NCI-H1694 treated with DMSO at 0.1 percent for 48 hours (cell line): ENCODE measurements at regions not wholly inside any gene's neighbourhood (a gene's known extent, or its start where the extent isn't known, plus 50 kb on each side); places are given as distances from the start of the nearest gene placed in this dataset.

Source experiments
- DNase-seq: peaks from one replicate; lab custom pipeline; 2025; lab: John Stamatoyannopoulos, UW

- no peak for DNase-seq
Measured at GRCh38 chr13:55669051-55669450, 1471.7 kb upstream of the PRR20A start.

GRCh38 chr13:55673910-55674309 lies 1466.8 kb upstream of the PRR20A start:
- no peak for DNase-seq

- no peak for DNase-seq
Measured at GRCh38 chr13:55682776-55683175, 1457.9 kb upstream of the PRR20A start.

- DNase-seq = no peak
Measured at GRCh38 chr13:55705526-55705925, 1435.2 kb upstream of the PRR20A start.

- DNase-seq = no peak
Measured at GRCh38 chr13:55705971-55706370, 1434.7 kb upstream of the PRR20A start.

GRCh38 chr13:55714120-55714519 lies 1426.6 kb upstream of the PRR20A start:
- no peak for DNase-seq

- no peak for DNase-seq
Measured at GRCh38 chr13:55727683-55728082, 1413.0 kb upstream of the PRR20A start.

GRCh38 chr13:55728247-55728646 lies 1412.5 kb upstream of the PRR20A start:
- DNase-seq = no peak

GRCh38 chr13:55745828-55746227 lies 1394.9 kb upstream of the PRR20A start:
- DNase-seq = no peak

- no peak for DNase-seq
Measured at GRCh38 chr13:55761986-55762385, 1378.7 kb upstream of the PRR20A start.

- DNase-seq = no peak
Measured at GRCh38 chr13:55777612-55778011, 1363.1 kb upstream of the PRR20A start.

- DNase-seq = no peak
Measured at GRCh38 chr13:55783841-55784240, 1356.9 kb upstream of the PRR20A start.

- no peak for DNase-seq
Measured at GRCh38 chr13:55788548-55788947, 1352.2 kb upstream of the PRR20A start.

GRCh38 chr13:55792544-55793193 lies 1348.0 kb upstream of the PRR20A start:
- no peak for DNase-seq

GRCh38 chr13:55815458-55816033 lies 1325.2 kb upstream of the PRR20A start:
- no peak for DNase-seq

- no peak for DNase-seq
Measured at GRCh38 chr13:55816976-55817601, 1323.6 kb upstream of the PRR20A start.

GRCh38 chr13:55820817-55821216 lies 1319.9 kb upstream of the PRR20A start:
- DNase-seq = no peak

- DNase-seq = no peak
Measured at GRCh38 chr13:55869648-55870047, 1271.1 kb upstream of the PRR20A start.

- no peak for DNase-seq
Measured at GRCh38 chr13:55887561-55887960, 1253.2 kb upstream of the PRR20A start.

- DNase-seq = no peak
Measured at GRCh38 chr13:55893540-55893939, 1247.2 kb upstream of the PRR20A start.

- DNase-seq = no peak
Measured at GRCh38 chr13:55937180-55937579, 1203.5 kb upstream of the PRR20A start.

- DNase-seq = no peak
Measured at GRCh38 chr13:55948175-55948574, 1192.5 kb upstream of the PRR20A start.

GRCh38 chr13:55963934-55964333 lies 1176.8 kb upstream of the PRR20A start:
- DNase-seq = no peak

- no peak for DNase-seq
Measured at GRCh38 chr13:55967055-55967454, 1173.7 kb upstream of the PRR20A start.
